ENCODE measurements at regions not wholly inside any gene's neighbourhood (a gene's known extent, or its start where the extent isn't known, plus 50 kb on each side); places are given as distances from the start of the nearest gene placed in this dataset.

- POLR2A ChIA-PET: no interaction called here
Observed at GRCh38 chr11:112608509-112608908, 347.8 kb upstream of the PLET1 start.

GRCh38 chr11:112610494-112610893, 349.8 kb upstream of the PLET1 start:
- TF ChIP-seq CTCF (IDR thresholded peaks at IDR 0.05; ENCODE audit: insufficient read depth, low read length, missing control alignments): no peak
- no peak for DNase-seq (ENCODE audit: low read depth, low spot score)
- ChIA-PET CTCF (interaction anchor here (1.4 to 2.0 kb wide), 2 partner anchors 22 to 41 kb away, joined by 3 to 5 read pairs; no protein-coding TSS in a partner anchor), POLR2A (no interaction called here)
- H3K4me3 ChIP-seq (ENCODE audit: low read depth, low read length): no peak overlapping the region

More at GRCh38 chr11:112608509-112608908, 347.8 kb upstream of the PLET1 start:
- TF ChIP-seq CTCF (IDR thresholded peaks at IDR 0.05; ENCODE audit: insufficient read depth, low read length, missing control alignments): no peak
- H3K4me3 ChIP-seq (ENCODE audit: low read depth, low read length): no peak overlapping the region
- CTCF ChIA-PET: no interaction called here
- no peak for DNase-seq (ENCODE audit: low read depth, low spot score)

- no peak for TF ChIP-seq CTCF (IDR thresholded peaks at IDR 0.05; ENCODE audit: insufficient read depth, low read length, missing control alignments)
- ChIA-PET POLR2A (no interaction called here), CTCF (no interaction called here)
- DNase-seq (ENCODE audit: low read depth, low spot score): no peak
- no peak overlapping the region for H3K4me3 ChIP-seq (ENCODE audit: low read depth, low read length)
Observed at GRCh38 chr11:112610996-112611750, 350.0 kb upstream of the NCAM1 start.

- ChIA-PET POLR2A (no interaction called here), CTCF (no interaction called here)
- DNase-seq (ENCODE audit: low read depth, low spot score): no peak
- H3K4me3 ChIP-seq (ENCODE audit: low read depth, low read length): no peak overlapping the region
- TF ChIP-seq CTCF (IDR thresholded peaks at IDR 0.05; ENCODE audit: insufficient read depth, low read length, missing control alignments): no peak
Observed at GRCh38 chr11:112611771-112612170, 349.4 kb upstream of the NCAM1 start.

GRCh38 chr11:112612250-112612849, 348.9 kb upstream of the NCAM1 start:
- CTCF ChIA-PET: interaction anchor here (1.2 kb wide), 1 partner anchor 25 kb away, joined by 5 read pairs; no protein-coding TSS in a partner anchor
- no peak for DNase-seq (ENCODE audit: low read depth, low spot score)
- POLR2A ChIA-PET: no interaction called here
- no peak overlapping the region for H3K4me3 ChIP-seq (ENCODE audit: low read depth, low read length)
- no peak for TF ChIP-seq CTCF (IDR thresholded peaks at IDR 0.05; ENCODE audit: insufficient read depth, low read length, missing control alignments)
